Heart right ventricle (tissue), 16 donors: ENCODE measurements at regions not wholly inside any gene's neighbourhood (a gene's known extent, or its start where the extent isn't known, plus 50 kb on each side); places are given as distances from the start of the nearest gene placed in this dataset.

Experiments used
- ATAC-seq, 8 donors: fragments of 200-7000 bp; cut with Tn5 transposase; one replicate each; pipeline ENCODE4 v1.9.1; 2020; ENCODE audit warnings: mild to moderate bottlenecking in 8 of 8, moderate library complexity in 8 of 8, moderate number of reproducible peaks in 1 of 8
- DNase-seq, 2 donors: peaks; one replicate each; pipeline ENCODE4 v3.0.0-alpha.2; 2020
- H3K27ac ChIP-seq, 10 donors: fragments of 200-600 bp; sonication (generic) in 2 of 10; one replicate each; pipeline versions ENCODE4 v1.5.0 to v1.8.0; 2020 to 2022; ENCODE audit warnings: mild to moderate bottlenecking in 3 of 10
- H3K27me3 ChIP-seq, 7 donors: fragments of 200-600 bp; one replicate each; pipeline ENCODE4 v1.8.0; 2021 to 2022; ENCODE audit warnings: mild to moderate bottlenecking in 2 of 7
- H3K36me3 ChIP-seq, 9 donors: fragments of 200-600 bp; sonication (generic) in 1 of 9; one replicate each; pipeline versions ENCODE4 v1.5.0 to v1.8.0; 2020 to 2022; ENCODE audit warnings: mild to moderate bottlenecking in 2 of 9
- H3K4me1 ChIP-seq, 9 donors: fragments of 200-600 bp; sonication (generic) in 1 of 9; one replicate each; pipeline versions ENCODE4 v1.5.0 to v1.8.0; 2020 to 2022; ENCODE audit warnings: mild to moderate bottlenecking in 4 of 9
- H3K4me3 ChIP-seq, 10 donors: fragments of 200-600 bp; sonication (generic) in 2 of 10; one replicate each; pipeline versions ENCODE4 v1.5.0 to v1.8.0; 2020 to 2022; ENCODE audit warnings: mild to moderate bottlenecking in 7 of 10, moderate library complexity in 2 of 10
- H3K9me3 ChIP-seq, 11 donors: fragments of 200-600 bp in 10 of 11; sonication (generic) in 2 of 11; one replicate each; pipeline versions ENCODE4 v1.5.0 to v1.8.0; 2013 to 2022; ENCODE audit warnings: mild to moderate bottlenecking in 2 of 11, control low read depth in 1 of 11, moderate library complexity in 1 of 11
- WGBS, 2 donors: extraction: QIAGEN DNeasy Blood & Tissue Kit; methylation state at CpG; one replicate each; pipeline ENCODE4 v1.1.7; 2013; ENCODE audit warnings: inconsistent platforms in 1 of 2; 5-methylcytosine and 5-hydroxymethylcytosine counted together
- intact Hi-C, 10 donors: fragments of 100-400 bp; cut with DNase I; formaldehyde crosslinking; loops; one replicate each; pipeline versions ENCODE4 v1.11.1 to v1.14.2; 2022
- TF ChIP-seq, protein P1 (sequence below), 9 donors: fragments of 200-600 bp; sonication (generic) in 2 of 9; IDR thresholded peaks; one replicate each; pipeline versions ENCODE4 v1.5.0 to v1.8.0; 2021 to 2022; ENCODE audit warnings: antibody characterized with exemption in 9 of 9, mild to moderate bottlenecking in 5 of 9, moderate library complexity in 1 of 9
- donor health status: Arrhythmogenic right ventricular cardiomyopathy.
- donor health status: ischemic (EF 13 %, LVEDD 7.1; RV severe dilation, severe dysfunction).
- donor health status: healthy with polysubstance abuse.
- donor health status: DM: no; HTN: yes; CAD: no.
- donor health status: DM: no; HTN: no; CAD: no.
- donor health status: ischemic (EF 25% LVEDD 6.9; RV normal size, moderate dysfunction).
- donor health status: ischemic (EF 25% LVEDD 5.7; RV mildly dilated, moderate dysfunction).
- donor health status: healthy.
- donor health status: DM: yes; HTN: yes; CAD: no.
- donor health status: Ischemic cardiomyopathy.
- donor health status: ischemic (EF 35%, LVEDD 5.7; RV mildly dilated, moderate dysfunction).
- donor health status: nonischemic (EF 11% LVEDD 7.7; RV severe dilation, severe dysfunction).
- donor health status: DM: yes; HTN: yes; CAD: no.
- donor health status: PGD.
- donor health status: ischemic (EF 29% LVEDD 5.4; RV normal size, mild dysfunction).
- donor health status: nonischemic (EF 23%, LVEDD 6.1; RV moderate dilation, normal function).

DNA sequence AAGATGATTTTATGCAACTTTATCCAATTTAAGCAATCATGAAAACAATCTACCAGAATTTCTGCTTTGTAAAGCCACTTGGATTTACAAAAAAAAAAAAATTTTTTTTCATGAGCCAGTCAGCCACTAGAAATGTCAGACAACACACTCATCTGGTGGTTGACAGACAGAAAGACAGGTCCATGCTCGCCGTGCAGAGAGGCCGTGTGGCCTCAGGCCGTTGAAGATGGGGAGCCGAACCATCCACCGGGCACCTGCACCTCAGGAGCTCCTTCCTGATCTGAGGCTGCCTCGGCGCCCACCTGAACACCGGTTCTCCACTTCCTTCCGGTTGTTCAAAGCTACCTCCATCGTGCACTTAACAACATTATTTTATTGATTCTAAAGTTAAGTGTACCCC lies 138.0 kb upstream of the IRX4 start:
- no peak for DNase-seq
- Histone ChIP-seq H3K27me3 (peaks cover 0 to 7% (median 0%) of the 10 kb centered on the region in 7 donors), H3K27ac (no peak overlapping the region), H3K4me3 (no peak overlapping the region), H3K9me3 (no peaks in the 10 kb centered on the region), H3K36me3 (no peaks in the 10 kb centered on the region), H3K4me1 (no peaks in the 10 kb centered on the region)
- ATAC-seq: no peak
- intact Hi-C loops: no loop called here
- WGBS, 2 donors: 88 to 89% methylated on average over 11 of the region's 11 CpGs
- TF ChIP-seq, protein P1, sequence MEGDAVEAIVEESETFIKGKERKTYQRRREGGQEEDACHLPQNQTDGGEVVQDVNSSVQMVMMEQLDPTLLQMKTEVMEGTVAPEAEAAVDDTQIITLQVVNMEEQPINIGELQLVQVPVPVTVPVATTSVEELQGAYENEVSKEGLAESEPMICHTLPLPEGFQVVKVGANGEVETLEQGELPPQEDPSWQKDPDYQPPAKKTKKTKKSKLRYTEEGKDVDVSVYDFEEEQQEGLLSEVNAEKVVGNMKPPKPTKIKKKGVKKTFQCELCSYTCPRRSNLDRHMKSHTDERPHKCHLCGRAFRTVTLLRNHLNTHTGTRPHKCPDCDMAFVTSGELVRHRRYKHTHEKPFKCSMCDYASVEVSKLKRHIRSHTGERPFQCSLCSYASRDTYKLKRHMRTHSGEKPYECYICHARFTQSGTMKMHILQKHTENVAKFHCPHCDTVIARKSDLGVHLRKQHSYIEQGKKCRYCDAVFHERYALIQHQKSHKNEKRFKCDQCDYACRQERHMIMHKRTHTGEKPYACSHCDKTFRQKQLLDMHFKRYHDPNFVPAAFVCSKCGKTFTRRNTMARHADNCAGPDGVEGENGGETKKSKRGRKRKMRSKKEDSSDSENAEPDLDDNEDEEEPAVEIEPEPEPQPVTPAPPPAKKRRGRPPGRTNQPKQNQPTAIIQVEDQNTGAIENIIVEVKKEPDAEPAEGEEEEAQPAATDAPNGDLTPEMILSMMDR (IDR thresholded peaks at IDR 0.05): no peak

DNA sequence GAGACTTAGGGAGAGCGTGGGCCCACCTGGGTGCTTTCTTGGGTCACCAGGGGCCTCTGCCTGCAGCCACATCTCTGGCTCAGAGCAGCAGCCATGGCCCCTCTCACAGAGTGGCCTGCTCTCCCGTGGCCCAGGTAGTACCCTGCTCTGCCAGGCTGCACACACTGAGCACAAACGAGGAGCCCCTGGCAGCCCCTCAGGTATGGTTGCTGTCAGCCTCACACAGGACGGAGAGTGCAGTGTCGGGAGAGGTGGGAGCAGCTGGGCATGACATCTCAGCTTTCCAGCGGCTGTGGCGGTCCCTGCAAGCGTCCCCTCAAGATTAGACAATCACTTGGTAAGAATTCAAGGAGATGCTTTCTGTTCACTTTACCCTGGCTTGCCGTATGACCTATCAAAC lies 137.0 kb upstream of the IRX4 start:
- TF ChIP-seq, protein P1 (IDR thresholded peaks at IDR 0.05): no peak
- DNase-seq (no peak), ATAC-seq (peak in 1 of 8 donors; percentile 53)
- WGBS, 2 donors: 81 to 83% methylated on average over 9 of the region's 9 CpGs
- intact Hi-C loops: loop anchor here in 1 of 10 donors (10.0 kb wide), 1 partner anchor 255 kb away; no protein-coding TSS in a partner anchor
- H3K4me1 ChIP-seq: no peaks in the 10 kb centered on the region
- H3K27me3 ChIP-seq: peaks cover 0 to 7% (median 0%) of the 10 kb centered on the region in 7 donors
- H3K9me3 ChIP-seq: no peaks in the 10 kb centered on the region
- no peak overlapping the region for H3K27ac ChIP-seq
- no peaks in the 10 kb centered on the region for H3K36me3 ChIP-seq
- no peak overlapping the region for H3K4me3 ChIP-seq

DNA sequence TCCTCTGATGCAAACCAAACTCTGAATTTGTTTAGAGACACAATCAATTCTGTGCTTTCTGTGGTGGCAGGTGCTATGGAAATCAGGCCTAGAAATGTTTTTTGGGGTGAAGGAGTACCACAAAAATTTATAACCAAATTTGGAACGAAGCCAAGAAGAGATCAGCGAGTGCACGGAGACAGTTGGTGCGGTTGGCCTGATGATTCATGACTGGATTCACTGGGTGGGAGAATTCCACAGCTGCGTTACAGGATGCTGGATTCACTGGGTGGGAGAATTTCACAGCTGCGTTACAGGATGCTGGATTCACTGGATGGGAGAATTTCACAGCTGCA lies 135.6 kb upstream of the IRX4 start:
- Histone ChIP-seq H3K36me3 (no peaks in the 10 kb centered on the region), H3K4me3 (no peak overlapping the region), H3K9me3 (no peaks in the 10 kb centered on the region), H3K4me1 (peaks cover 0 to 11% (median 0%) of the 10 kb centered on the region in 9 donors), H3K27me3 (peaks cover 0 to 7% (median 0%) of the 10 kb centered on the region in 7 donors), H3K27ac (no peak overlapping the region)
- ATAC-seq (no peak), DNase-seq (no peak)
- TF ChIP-seq, protein P1 (IDR thresholded peaks at IDR 0.05): no peak
- 65 to 67% methylated on average over 6 of the region's 6 CpGs for WGBS, 2 donors
- intact Hi-C loops: loop anchor here in 1 of 10 donors (10.0 kb wide), 1 partner anchor 254 kb away; no protein-coding TSS in a partner anchor

DNA sequence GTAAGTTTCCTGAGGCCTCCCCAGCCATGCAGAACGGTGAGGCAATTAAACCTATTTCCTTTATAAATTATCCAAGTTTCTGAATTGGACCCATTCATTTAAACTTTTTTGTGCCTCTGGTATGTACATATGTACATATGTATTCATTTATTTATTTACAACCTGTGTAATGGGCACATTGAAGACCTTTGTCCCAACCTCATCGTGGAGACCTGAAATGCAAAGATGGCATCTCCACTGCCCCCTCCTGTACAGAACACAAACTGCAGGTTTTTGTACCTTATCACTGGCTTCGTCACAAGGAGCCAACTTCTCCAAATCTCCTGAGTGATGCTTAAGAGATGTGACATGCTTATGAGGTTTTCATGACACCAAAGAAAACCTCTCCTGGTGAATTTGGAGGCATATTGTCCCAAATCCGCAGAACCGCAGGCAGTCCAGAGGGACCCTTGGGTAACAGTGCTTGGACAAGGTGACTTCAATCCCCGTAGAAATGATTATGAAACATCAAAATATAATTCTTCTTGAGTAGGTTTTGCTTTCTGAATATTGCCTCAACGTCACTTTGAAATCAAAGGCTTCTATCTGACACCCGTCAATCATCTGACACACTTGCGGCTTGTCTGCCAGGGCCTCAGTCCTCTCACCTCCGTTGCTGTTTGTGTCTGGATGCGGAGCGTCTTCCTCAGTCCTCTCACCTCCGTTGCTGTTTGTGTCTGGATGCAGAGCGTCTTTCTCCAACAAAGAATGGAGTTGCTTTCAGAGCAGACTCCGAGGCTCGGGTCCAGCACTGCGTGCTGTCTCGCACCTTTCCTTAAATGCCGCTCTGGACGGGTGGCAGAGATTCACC lies 135.0 kb upstream of the IRX4 start:
- H3K27ac ChIP-seq: no peak overlapping the region
- ATAC-seq: no peak
- WGBS, 2 donors: 82 to 84% methylated on average over 20 of the region's 20 CpGs
- H3K4me1 ChIP-seq: peaks cover 0 to 13% (median 0%) of the 10 kb centered on the region in 9 donors
- TF ChIP-seq, protein P1 (IDR thresholded peaks at IDR 0.05): peak in 7 of 9 donors; percentile 24 to 49 (median 35)
- peaks cover 0 to 7% (median 0%) of the 10 kb centered on the region in 7 donors for H3K27me3 ChIP-seq
- no peaks in the 10 kb centered on the region for H3K36me3 ChIP-seq
- no peak overlapping the region for H3K4me3 ChIP-seq
- no peaks in the 10 kb centered on the region for H3K9me3 ChIP-seq
- intact Hi-C loops: loop anchor here in 1 of 10 donors (10.0 kb wide), 1 partner anchor 253 kb away; no protein-coding TSS in a partner anchor
- no peak for DNase-seq
